ENCODE measurements at regions not wholly inside any gene's neighbourhood (a gene's known extent, or its start where the extent isn't known, plus 50 kb on each side); places are given as distances from the start of the nearest gene placed in this dataset.

DNA sequence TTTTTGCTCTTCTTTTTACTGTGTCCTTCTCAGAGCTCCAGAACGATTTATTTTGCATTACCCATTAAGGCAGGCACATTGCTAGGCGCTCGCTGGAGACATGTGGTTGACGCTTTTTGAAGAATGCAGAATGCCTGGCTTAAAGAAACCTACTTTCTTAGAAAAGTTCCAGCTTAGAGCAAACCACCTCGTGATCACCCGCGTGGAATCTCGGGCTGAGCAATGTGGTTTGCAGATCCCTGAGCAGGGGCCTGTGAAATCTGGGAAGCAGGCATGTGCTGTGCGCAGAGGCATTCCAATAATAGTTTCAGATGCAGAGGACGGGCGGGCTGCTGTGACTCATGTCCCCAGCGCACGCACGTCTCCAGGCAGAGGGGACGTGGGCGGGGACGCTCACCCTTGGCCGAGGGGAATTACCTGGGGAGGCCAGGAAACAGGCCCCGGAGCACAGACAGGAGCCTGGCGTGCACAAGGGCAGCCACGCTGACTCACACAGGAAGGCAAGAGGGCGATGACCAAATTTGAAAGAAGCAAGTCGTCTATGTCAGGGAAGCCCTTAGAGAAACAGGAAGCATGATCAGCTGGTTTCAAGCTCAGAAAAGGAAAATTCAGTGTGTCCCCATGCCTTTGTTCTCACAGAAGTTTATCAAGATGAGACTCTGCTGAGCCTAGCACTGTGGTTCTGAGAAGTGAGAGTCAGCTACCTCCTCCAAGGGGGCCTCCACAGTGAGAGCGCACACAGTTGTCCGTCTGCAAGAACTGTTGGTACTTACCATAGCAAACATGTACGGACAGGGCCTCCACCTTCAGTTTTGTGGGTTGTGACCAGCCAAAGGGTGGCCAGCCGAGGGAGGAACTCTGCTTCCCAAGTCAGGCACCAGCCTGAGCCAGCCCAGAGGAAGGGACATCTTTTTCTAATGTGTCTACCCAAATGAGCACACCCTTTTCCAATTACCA lies 218.6 kb downstream of the PIK3R1 start (continued):
- TF ChIP-seq, protein P1, sequence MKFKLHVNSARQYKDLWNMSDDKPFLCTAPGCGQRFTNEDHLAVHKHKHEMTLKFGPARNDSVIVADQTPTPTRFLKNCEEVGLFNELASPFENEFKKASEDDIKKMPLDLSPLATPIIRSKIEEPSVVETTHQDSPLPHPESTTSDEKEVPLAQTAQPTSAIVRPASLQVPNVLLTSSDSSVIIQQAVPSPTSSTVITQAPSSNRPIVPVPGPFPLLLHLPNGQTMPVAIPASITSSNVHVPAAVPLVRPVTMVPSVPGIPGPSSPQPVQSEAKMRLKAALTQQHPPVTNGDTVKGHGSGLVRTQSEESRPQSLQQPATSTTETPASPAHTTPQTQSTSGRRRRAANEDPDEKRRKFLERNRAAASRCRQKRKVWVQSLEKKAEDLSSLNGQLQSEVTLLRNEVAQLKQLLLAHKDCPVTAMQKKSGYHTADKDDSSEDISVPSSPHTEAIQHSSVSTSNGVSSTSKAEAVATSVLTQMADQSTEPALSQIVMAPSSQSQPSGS (tag by site-specific recombination; IDR thresholded peaks at IDR 0.05; ENCODE audit: low read depth): no peak

DNA sequence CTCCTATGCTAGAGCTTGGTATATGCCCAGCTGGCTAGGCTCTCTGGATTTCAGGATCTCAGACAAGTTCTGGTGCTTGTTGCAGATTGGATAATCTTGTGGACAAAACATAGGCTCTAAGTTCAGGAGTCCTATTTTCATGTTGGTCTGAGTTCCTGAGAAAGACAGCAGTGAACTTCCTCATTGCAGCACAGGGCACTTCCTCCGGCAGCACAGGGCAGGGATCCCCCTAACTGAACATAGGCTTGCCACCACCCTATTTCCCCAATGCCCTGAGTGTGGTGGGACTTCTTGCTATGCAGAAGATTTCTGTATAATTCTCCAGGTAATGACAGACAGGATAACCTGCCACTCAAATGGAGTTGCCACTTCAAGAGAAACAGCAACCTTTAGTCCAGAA lies 220.1 kb downstream of the PIK3R1 start:
- no peak overlapping the region for H3K4me3 ChIP-seq (ENCODE audit: low read depth, low read length)

DNA sequence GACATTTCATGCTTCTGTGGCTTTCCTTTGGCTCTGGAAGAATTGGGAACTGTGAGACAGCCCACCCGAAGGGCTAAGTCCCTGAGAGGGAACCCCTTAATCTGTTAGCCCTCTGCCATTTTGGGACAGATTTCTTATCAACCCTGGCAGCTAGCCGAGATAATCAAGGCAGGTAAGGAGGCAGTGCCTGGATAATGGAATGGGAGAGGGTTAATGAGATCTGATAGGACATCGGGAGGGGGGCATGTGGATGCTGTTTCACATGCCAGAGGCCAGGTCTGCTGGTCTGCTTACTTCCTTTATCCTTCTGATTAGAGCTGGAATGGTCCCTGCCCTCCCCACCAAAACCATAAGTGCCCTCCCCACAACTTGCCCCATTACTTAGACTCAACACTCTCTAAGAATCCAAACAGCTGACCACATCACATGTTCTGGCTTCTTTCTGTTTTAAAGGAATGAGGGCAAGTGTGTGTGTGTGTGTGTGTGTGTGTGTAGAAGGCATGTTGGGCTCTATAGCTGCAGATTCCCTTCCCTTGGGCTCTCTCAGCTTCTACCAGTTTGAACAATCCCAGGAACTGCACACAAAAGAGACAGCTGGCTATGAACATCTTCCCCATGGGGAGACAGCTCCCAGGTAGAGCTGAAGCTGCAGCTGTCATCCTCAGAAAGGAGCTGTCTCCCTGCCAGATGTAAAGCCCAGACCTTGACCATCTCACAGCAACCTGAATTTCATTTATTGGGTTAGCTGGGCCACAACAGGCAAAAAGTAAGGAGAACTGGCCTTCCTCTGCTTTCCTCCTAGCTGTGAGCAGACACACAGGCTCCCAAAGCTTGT lies 221.3 kb downstream of the PIK3R1 start:
- H3K27ac ChIP-seq (ENCODE audit: extremely low read depth, low read depth, low read length): no peak overlapping the region
- CTCF ChIA-PET: interaction anchor here (0.5 to 0.6 kb wide), 2 partner anchors 22 to 319 kb away, joined by 3 to 4 read pairs; no protein-coding TSS in a partner anchor

More for the DNA sequence above, 220.1 kb downstream of the PIK3R1 start:
- H3K27ac ChIP-seq (ENCODE audit: extremely low read depth, low read depth, low read length): no peak overlapping the region
- H3K9me3 ChIP-seq (ENCODE audit: control insufficient read depth, insufficient read depth, low read depth, low read length): no peaks in the 10 kb centered on the region
- POLR2A ChIA-PET: no interaction called here
- CTCF ChIA-PET: no interaction called here
- TF ChIP-seq ZFHX2 (tag by site-specific recombination; conservative IDR thresholded peaks at IDR 0.05): no peak
- TF ChIP-seq ZNF121 (tag by site-specific recombination; IDR thresholded peaks at IDR 0.05): no peak
- no peak for TF ChIP-seq ZNF2 (tag by site-specific recombination; IDR thresholded peaks at IDR 0.05)
- TF ChIP-seq KLF8 (tag by site-specific recombination; IDR thresholded peaks at IDR 0.05): no peak
- TF ChIP-seq ZNF791 (tag by site-specific recombination; IDR thresholded peaks at IDR 0.05): no peak
- TF ChIP-seq SCRT1 (tag by site-specific recombination; IDR thresholded peaks at IDR 0.05; ENCODE audit: borderline replicate concordance): no peak
- TF ChIP-seq, protein P2, sequence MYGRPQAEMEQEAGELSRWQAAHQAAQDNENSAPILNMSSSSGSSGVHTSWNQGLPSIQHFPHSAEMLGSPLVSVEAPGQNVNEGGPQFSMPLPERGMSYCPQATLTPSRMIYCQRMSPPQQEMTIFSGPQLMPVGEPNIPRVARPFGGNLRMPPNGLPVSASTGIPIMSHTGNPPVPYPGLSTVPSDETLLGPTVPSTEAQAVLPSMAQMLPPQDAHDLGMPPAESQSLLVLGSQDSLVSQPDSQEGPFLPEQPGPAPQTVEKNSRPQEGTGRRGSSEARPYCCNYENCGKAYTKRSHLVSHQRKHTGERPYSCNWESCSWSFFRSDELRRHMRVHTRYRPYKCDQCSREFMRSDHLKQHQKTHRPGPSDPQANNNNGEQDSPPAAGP (tag by site-specific recombination; IDR thresholded peaks at IDR 0.05): no peak
- H3K36me3 ChIP-seq (ENCODE audit: control insufficient read depth in 2 of 2, insufficient read depth in 1 of 2, low read length in 2 of 2): no peaks in the 10 kb centered on the region
- no peaks in the 10 kb centered on the region for H3K4me1 ChIP-seq (ENCODE audit: control insufficient read depth, insufficient read depth, low read length)

DNA sequence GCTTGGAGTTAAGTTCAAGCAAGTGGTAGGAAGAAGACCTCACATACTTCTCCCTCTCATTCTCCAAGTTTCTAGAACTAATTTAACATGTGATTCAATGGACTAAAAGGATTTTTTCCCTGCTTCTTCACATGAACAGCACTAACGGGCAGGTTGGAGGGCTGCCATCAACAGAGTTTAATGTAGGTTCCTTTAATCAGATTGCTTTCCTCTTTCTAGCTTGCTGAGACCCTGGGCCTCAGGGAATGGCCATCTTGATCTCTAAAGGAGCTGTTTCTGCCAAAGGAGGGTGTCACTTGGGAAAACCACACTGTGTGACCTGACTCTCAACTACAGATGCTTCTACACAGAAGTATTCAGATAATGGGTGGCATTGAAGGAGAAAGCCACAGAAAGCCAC lies 223.3 kb downstream of the PIK3R1 start:
- TF ChIP-seq SP3 (tag by site-specific recombination; IDR thresholded peaks at IDR 0.05): no peak
- no peak for TF ChIP-seq GLIS2 (tag by site-specific recombination; IDR thresholded peaks at IDR 0.05)
- TF ChIP-seq ZNF530 (tag by site-specific recombination; IDR thresholded peaks at IDR 0.05; ENCODE audit: low read depth): no peak
- TF ChIP-seq ZNF623 (tag by site-specific recombination; IDR thresholded peaks at IDR 0.05): no peak
- Histone ChIP-seq H3K9me3 (ENCODE audit: control insufficient read depth, insufficient read depth, low read depth, low read length) (no peaks in the 10 kb centered on the region), H3K27ac (ENCODE audit: extremely low read depth, low read depth, low read length) (no peak overlapping the region), H3K4me1 (ENCODE audit: control insufficient read depth, insufficient read depth, low read length) (no peaks in the 10 kb centered on the region), H3K36me3 (ENCODE audit: control insufficient read depth in 2 of 2, insufficient read depth in 1 of 2, low read length in 2 of 2) (no peaks in the 10 kb centered on the region), H3K4me3 (ENCODE audit: low read depth, low read length) (no peak overlapping the region)
- CTCF ChIA-PET: interaction anchor here (1.0 kb wide), 1 partner anchor 604 kb away, joined by 3 read pairs; no protein-coding TSS in a partner anchor
- POLR2A ChIA-PET: no interaction called here

More for the DNA sequence above, 221.3 kb downstream of the PIK3R1 start:
- no peaks in the 10 kb centered on the region for H3K36me3 ChIP-seq (ENCODE audit: control insufficient read depth in 2 of 2, insufficient read depth in 1 of 2, low read length in 2 of 2)
- POLR2A ChIA-PET: no interaction called here
- TF ChIP-seq KLF7 (tag by site-specific recombination; IDR thresholded peaks at IDR 0.05; ENCODE audit: borderline replicate concordance) (no peak), ZSCAN30 (tag by site-specific recombination; IDR thresholded peaks at IDR 0.05) (no peak), ZNF324 (tag by site-specific recombination; IDR thresholded peaks at IDR 0.05) (no peak), SCRT1 (tag by site-specific recombination; IDR thresholded peaks at IDR 0.05; ENCODE audit: borderline replicate concordance) (no peak)
- TF ChIP-seq, protein P3, sequence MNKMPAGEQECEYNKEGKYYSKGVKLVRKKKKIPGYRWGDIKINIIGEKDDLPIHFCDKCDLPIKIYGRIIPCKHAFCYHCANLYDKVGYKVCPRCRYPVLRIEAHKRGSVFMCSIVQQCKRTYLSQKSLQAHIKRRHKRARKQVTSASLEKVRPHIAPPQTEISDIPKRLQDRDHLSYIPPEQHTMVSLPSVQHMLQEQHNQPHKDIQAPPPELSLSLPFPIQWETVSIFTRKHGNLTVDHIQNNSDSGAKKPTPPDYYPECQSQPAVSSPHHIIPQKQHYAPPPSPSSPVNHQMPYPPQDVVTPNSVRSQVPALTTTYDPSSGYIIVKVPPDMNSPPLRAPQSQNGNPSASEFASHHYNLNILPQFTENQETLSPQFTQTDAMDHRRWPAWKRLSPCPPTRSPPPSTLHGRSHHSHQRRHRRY (tag by site-specific recombination; IDR thresholded peaks at IDR 0.05): no peak
- H3K4me3 ChIP-seq (ENCODE audit: low read depth, low read length): no peak overlapping the region
- no peaks in the 10 kb centered on the region for H3K9me3 ChIP-seq (ENCODE audit: control insufficient read depth, insufficient read depth, low read depth, low read length)
- no peaks in the 10 kb centered on the region for H3K4me1 ChIP-seq (ENCODE audit: control insufficient read depth, insufficient read depth, low read length)
